DOHH2 (cell line): ENCODE measurements at regions not wholly inside any gene's neighbourhood (a gene's known extent, or its start where the extent isn't known, plus 50 kb on each side); places are given as distances from the start of the nearest gene placed in this dataset.

Experiments
- H3F3A ChIP-seq: fragments of 200-600 bp; sonication (generic), shearing (Covaris generic); 2 replicates; pipeline ENCODE4 v1.6.0; 2016; ENCODE audit warnings: antibody characterized with exemption, mild to moderate bottlenecking; ENCODE audit not compliant: control insufficient read depth, insufficient read depth
- H3K27ac ChIP-seq: fragments of 200-600 bp; sonication (generic); 2 replicates; pipeline ENCODE4 v1.5.1; 2014; ENCODE audit warnings: low read depth, mild to moderate bottlenecking, low read length, moderate library complexity
- H3K27me3 ChIP-seq: fragments of 200-600 bp; sonication (generic); 2 replicates; pipeline ENCODE4 v1.6.1; 2014; ENCODE audit warnings: mild to moderate bottlenecking, low read length, mixed read lengths; ENCODE audit not compliant: control insufficient read depth
- H3K36me3 ChIP-seq: fragments of 200-600 bp; sonication (generic); 2 replicates; pipeline ENCODE4 v1.6.1; 2014; ENCODE audit warnings: mild to moderate bottlenecking, low read length, moderate library complexity, mixed read lengths; ENCODE audit not compliant: control insufficient read depth
- H3K4me1 ChIP-seq: fragments of 200-600 bp; sonication (generic); 2 replicates; pipeline ENCODE4 v1.6.1; 2014; ENCODE audit warnings: mild to moderate bottlenecking, low read length, mixed read lengths; ENCODE audit not compliant: control insufficient read depth
- H3K4me2 ChIP-seq: fragments of 200-600 bp; sonication (generic); 2 replicates; pipeline ENCODE4 v1.6.0; 2014; ENCODE audit warnings: mild to moderate bottlenecking, low read length, moderate library complexity
- H3K4me3 ChIP-seq: fragments of 200-600 bp; sonication (generic); 2 replicates; pipeline ENCODE4 v1.5.1; 2014; ENCODE audit warnings: mild to moderate bottlenecking, low read length, mixed read lengths
- H3K79me2 ChIP-seq: fragments of 200-600 bp; sonication (generic); 2 replicates; pipeline ENCODE4 v1.6.1; 2014; ENCODE audit warnings: mild to moderate bottlenecking, low read length, mixed read lengths; ENCODE audit not compliant: control insufficient read depth
- H3K9me2 ChIP-seq: fragments of 200-600 bp; sonication (generic); replicated peaks from 2 replicates; pipeline ENCODE4 v1.6.1; 2014; ENCODE audit warnings: mild to moderate bottlenecking, low read length, mixed read lengths; ENCODE audit not compliant: control insufficient read depth
- H3K9me3 ChIP-seq: fragments of 200-600 bp; sonication (generic); 2 replicates; pipeline ENCODE4 v1.6.1; 2014; ENCODE audit warnings: antibody characterized with exemption, low read length, mixed read lengths; ENCODE audit not compliant: control insufficient read depth, insufficient read depth
- H4K20me1 ChIP-seq: fragments of 200-600 bp; sonication (generic); 2 replicates; pipeline ENCODE4 v1.6.0; 2014; ENCODE audit warnings: low read depth, mild to moderate bottlenecking, antibody characterized with exemption, low read length, moderate library complexity; ENCODE audit not compliant: control insufficient read depth, insufficient read depth
- EZH2phosphoT487 ChIP-seq: fragments of 200-600 bp; sonication (generic); IDR thresholded peaks from 2 replicates; pipeline ENCODE4 v1.6.1; 2017; ENCODE audit warnings: borderline replicate concordance, mild to moderate bottlenecking, antibody characterized with exemption, low read length, moderate library complexity, mixed read lengths
- TF ChIP-seq, protein P1 (sequence below): fragments of 200-600 bp; sonication (generic); IDR thresholded peaks from one replicate; pipeline ENCODE4 v1.5.1; 2014; ENCODE audit warnings: antibody characterized with exemption, mild to moderate bottlenecking, low read depth, low read length; ENCODE audit not compliant: poor library complexity, severe bottlenecking

- Histone ChIP-seq H3K4me3 (no peak overlapping the region), H3K4me2 (no peak overlapping the region), H4K20me1 (no peaks in the 10 kb centered on the region), H3K4me1 (no peaks in the 10 kb centered on the region), H3F3A (no peaks in the 10 kb centered on the region), H3K27me3 (no peaks in the 10 kb centered on the region), H3K79me2 (no peaks in the 10 kb centered on the region), H3K9me3 (no peaks in the 10 kb centered on the region), H3K27ac (no peak overlapping the region), H3K36me3 (no peaks in the 10 kb centered on the region), H3K9me2 (no peaks in the 10 kb centered on the region)
- no peak for TF ChIP-seq EZH2phosphoT487
- TF ChIP-seq, protein P1, sequence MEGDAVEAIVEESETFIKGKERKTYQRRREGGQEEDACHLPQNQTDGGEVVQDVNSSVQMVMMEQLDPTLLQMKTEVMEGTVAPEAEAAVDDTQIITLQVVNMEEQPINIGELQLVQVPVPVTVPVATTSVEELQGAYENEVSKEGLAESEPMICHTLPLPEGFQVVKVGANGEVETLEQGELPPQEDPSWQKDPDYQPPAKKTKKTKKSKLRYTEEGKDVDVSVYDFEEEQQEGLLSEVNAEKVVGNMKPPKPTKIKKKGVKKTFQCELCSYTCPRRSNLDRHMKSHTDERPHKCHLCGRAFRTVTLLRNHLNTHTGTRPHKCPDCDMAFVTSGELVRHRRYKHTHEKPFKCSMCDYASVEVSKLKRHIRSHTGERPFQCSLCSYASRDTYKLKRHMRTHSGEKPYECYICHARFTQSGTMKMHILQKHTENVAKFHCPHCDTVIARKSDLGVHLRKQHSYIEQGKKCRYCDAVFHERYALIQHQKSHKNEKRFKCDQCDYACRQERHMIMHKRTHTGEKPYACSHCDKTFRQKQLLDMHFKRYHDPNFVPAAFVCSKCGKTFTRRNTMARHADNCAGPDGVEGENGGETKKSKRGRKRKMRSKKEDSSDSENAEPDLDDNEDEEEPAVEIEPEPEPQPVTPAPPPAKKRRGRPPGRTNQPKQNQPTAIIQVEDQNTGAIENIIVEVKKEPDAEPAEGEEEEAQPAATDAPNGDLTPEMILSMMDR, result no peak
These were observed 517.8 kb upstream of the SLITRK5 start for GRCh38 chr13:87153371-87153770.

- H3K36me3 ChIP-seq, result no peaks in the 10 kb centered on the region
- no peak overlapping the region for H3K27ac ChIP-seq
- no peak overlapping the region for H3K4me3 ChIP-seq
- TF ChIP-seq, protein P1, result no peak
- no peak for TF ChIP-seq EZH2phosphoT487
- no peaks in the 10 kb centered on the region for H3K4me1 ChIP-seq
- no peaks in the 10 kb centered on the region for H3K27me3 ChIP-seq
- H4K20me1 ChIP-seq, result no peaks in the 10 kb centered on the region
- no peaks in the 10 kb centered on the region for H3K79me2 ChIP-seq
- H3F3A ChIP-seq, result no peaks in the 10 kb centered on the region
- H3K4me2 ChIP-seq, result no peak overlapping the region
- no peaks in the 10 kb centered on the region for H3K9me2 ChIP-seq
- H3K9me3 ChIP-seq, result no peaks in the 10 kb centered on the region
These were observed 504.8 kb upstream of the SLITRK5 start for GRCh38 chr13:87166348-87166747.

DNA sequence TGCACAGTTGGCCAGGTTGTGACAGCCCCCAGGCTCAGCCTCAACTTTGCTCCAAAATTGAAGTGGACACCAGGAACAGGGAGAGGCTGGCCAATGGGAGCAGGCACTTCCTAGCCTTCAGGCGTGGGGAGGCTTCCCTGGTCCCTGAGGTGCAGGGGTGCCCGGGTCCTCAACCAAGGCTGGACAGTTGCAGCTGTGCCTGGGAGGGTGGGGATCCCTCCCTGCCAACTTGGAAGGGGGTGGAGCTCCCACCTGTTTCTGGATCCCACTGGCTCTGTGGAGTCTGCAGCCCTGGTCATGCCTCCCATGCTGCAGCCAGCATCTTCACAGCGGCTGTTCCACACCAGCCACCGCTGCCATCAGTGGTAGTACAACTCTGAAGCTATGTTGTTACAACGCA, 502.8 kb upstream of the SLITRK5 start:
- H3K4me2 ChIP-seq, result no peak overlapping the region
- TF ChIP-seq, protein P1, result no peak
- no peak for TF ChIP-seq EZH2phosphoT487

GRCh38 chr13:87169337-87169736, 501.8 kb upstream of the SLITRK5 start:
- Histone ChIP-seq H3K4me2 (no peak overlapping the region), H3K4me3 (no peak overlapping the region), H3K9me3 (no peaks in the 10 kb centered on the region), H3K27ac (no peak overlapping the region), H3K79me2 (no peaks in the 10 kb centered on the region), H3K4me1 (no peaks in the 10 kb centered on the region), H3K27me3 (no peaks in the 10 kb centered on the region), H3F3A (no peaks in the 10 kb centered on the region), H4K20me1 (no peaks in the 10 kb centered on the region), H3K36me3 (no peaks in the 10 kb centered on the region), H3K9me2 (no peaks in the 10 kb centered on the region)
- TF ChIP-seq EZH2phosphoT487, result no peak
- TF ChIP-seq, protein P1, result no peak

More for the DNA sequence above, 502.8 kb upstream of the SLITRK5 start:
- H3K79me2 ChIP-seq, result no peaks in the 10 kb centered on the region
- H3K36me3 ChIP-seq, result no peaks in the 10 kb centered on the region
- no peak overlapping the region for H3K4me3 ChIP-seq
- no peaks in the 10 kb centered on the region for H3K4me1 ChIP-seq
- H3K27me3 ChIP-seq, result no peaks in the 10 kb centered on the region
- no peak overlapping the region for H3K27ac ChIP-seq
- no peaks in the 10 kb centered on the region for H3K9me3 ChIP-seq
- no peaks in the 10 kb centered on the region for H3K9me2 ChIP-seq
- no peaks in the 10 kb centered on the region for H4K20me1 ChIP-seq
- no peaks in the 10 kb centered on the region for H3F3A ChIP-seq
